Upper lobe of left lung (tissue), 6 donors: ENCODE measurements at regions not wholly inside any gene's neighbourhood (a gene's known extent, or its start where the extent isn't known, plus 50 kb on each side); places are given as distances from the start of the nearest gene placed in this dataset.
"Not testable (repeated sequence)": the region's sequence is repeated elsewhere in the genome, so short reads cannot be mapped to it uniquely, and the experiment has no call there.

Experiments used
- ATAC-seq, 2 donors: fragments of 200-7000 bp; cut with Tn5 transposase; one replicate each; pipeline ENCODE4 v1.9.1; 2022; ENCODE audit warnings: mild to moderate bottlenecking in 2 of 2, moderate library complexity in 2 of 2; ENCODE audit not compliant: low FRiP score in 2 of 2
- DNase-seq, 2 donors: peaks; one replicate each; pipeline ENCODE4 v3.0.0-alpha.2; 2019 to 2020
- H3K27ac ChIP-seq, 4 donors: fragments of 200-600 bp; sonication (generic); one replicate each; pipeline ENCODE4 v1.5.1; 2016 to 2019
- H3K27me3 ChIP-seq, 4 donors: fragments of 200-600 bp; sonication (generic); one replicate each; pipeline ENCODE4 v1.5.1; 2017 to 2019
- H3K36me3 ChIP-seq, 4 donors: fragments of 200-600 bp; sonication (generic); one replicate each; pipeline ENCODE4 v1.5.1; 2016 to 2019
- H3K4me1 ChIP-seq, 4 donors: fragments of 200-600 bp; sonication (generic); one replicate each; pipeline ENCODE4 v1.5.1; 2018 to 2019
- H3K4me3 ChIP-seq, 4 donors: fragments of 200-600 bp; sonication (generic); one replicate each; pipeline ENCODE4 v1.5.1; 2017 to 2019; ENCODE audit warnings: mild to moderate bottlenecking in 2 of 4, moderate library complexity in 1 of 4
- H3K9me3 ChIP-seq, 4 donors: fragments of 200-600 bp; sonication (generic); one replicate each; pipeline ENCODE4 v1.5.1; 2018 to 2019
- EP300 ChIP-seq, 4 donors: sonication (generic); formaldehyde crosslinking; IDR thresholded peaks; one replicate each; pipeline ENCODE4 v1.5.1; 2017; ENCODE audit warnings: antibody characterized with exemption in 4 of 4, control low read depth in 2 of 4
- POLR2A ChIP-seq, 4 donors: fragments of 450-650 bp; IDR thresholded peaks; one replicate each; pipeline ENCODE4 v1.5.1; 2016 to 2017; ENCODE audit warnings: antibody characterized with exemption in 4 of 4, mild to moderate bottlenecking in 2 of 4
- POLR2AphosphoS5 ChIP-seq, 2 donors: sonication (generic); formaldehyde crosslinking; IDR thresholded peaks; one replicate each; pipeline ENCODE4 v1.5.1; 2017; ENCODE audit warnings: antibody characterized with exemption in 2 of 2
- WGBS, 2 donors: methylation state at CpG; one replicate each; pipeline ENCODE4 v1.1.5; 2017 to 2018; 5-methylcytosine and 5-hydroxymethylcytosine counted together
- TF ChIP-seq, protein P1 (sequence below), 6 experiments: fragments of 450-650 bp in 4 of 6; fragments of 200-600 bp in 2 of 6; sonication (generic) in 2 of 6; IDR thresholded peaks; one replicate each; pipeline ENCODE4 v1.5.1; 2016 to 2019; ENCODE audit warnings: antibody characterized with exemption in 6 of 6
- donor health status: DM: no; HTN: no; CAD: no; lungs with moderate emphysema.
- donor health status: DM: no; HTN: yes; CAD: no; lungs with severe emphysema.

DNA sequence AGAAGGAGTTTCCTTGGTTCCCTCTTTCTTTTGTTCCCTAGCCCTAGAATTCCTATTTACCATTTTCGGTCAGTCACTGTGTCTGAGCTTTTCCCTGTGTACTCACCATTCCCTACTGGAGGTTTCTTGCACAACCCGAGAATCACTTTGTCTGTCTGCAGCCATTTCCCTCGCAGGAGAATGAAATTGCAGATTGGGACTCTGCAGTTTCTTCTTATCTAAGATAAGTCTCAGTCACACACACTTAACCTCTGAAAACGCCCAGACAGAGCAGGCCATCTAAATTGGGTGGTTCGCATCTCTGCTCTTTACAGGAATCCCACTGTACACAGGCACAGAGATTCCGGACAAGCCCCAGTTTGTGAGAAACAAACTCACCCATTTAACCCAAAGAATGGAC lies 58.6 kb upstream of the CNTNAP2 start:
- Histone ChIP-seq H3K27ac (no peak overlapping the region), H3K4me1 (no peaks in the 10 kb centered on the region), H3K36me3 (no peaks in the 10 kb centered on the region), H3K27me3 (no peaks in the 10 kb centered on the region), H3K9me3 (no peaks in the 10 kb centered on the region), H3K4me3 (no peak overlapping the region)
- no peak for ATAC-seq
- WGBS, 2 donors = 77 to 80% methylated on average over 6 of the region's 6 CpGs
- DNase-seq = no peak
- TF ChIP-seq POLR2A (IDR thresholded peaks at IDR 0.05) = no peak
- TF ChIP-seq POLR2AphosphoS5 (IDR thresholded peaks at IDR 0.05) = no peak
- TF ChIP-seq, protein P1, sequence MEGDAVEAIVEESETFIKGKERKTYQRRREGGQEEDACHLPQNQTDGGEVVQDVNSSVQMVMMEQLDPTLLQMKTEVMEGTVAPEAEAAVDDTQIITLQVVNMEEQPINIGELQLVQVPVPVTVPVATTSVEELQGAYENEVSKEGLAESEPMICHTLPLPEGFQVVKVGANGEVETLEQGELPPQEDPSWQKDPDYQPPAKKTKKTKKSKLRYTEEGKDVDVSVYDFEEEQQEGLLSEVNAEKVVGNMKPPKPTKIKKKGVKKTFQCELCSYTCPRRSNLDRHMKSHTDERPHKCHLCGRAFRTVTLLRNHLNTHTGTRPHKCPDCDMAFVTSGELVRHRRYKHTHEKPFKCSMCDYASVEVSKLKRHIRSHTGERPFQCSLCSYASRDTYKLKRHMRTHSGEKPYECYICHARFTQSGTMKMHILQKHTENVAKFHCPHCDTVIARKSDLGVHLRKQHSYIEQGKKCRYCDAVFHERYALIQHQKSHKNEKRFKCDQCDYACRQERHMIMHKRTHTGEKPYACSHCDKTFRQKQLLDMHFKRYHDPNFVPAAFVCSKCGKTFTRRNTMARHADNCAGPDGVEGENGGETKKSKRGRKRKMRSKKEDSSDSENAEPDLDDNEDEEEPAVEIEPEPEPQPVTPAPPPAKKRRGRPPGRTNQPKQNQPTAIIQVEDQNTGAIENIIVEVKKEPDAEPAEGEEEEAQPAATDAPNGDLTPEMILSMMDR (IDR thresholded peaks at IDR 0.05) = no peak
- TF ChIP-seq EP300 (IDR thresholded peaks at IDR 0.05) = no peak

DNA sequence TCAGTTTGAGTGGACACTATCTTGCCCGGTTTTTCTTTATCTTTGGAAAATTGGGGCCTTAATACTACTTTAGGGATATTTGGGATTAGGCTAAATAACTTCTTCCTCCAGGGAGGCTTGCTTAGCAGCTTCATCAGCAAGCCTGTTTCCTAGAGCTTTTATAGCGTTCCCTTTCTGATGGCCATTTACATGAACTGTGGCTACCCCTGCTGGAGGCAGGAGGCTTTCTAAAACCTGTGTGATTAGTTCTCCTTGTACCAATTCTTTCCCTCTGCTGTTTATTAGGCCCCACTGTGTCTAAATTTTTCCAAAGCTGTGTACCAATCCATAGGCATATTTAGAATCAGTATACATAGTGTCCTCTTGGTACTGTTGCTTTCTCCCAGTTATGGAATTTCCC lies 61.7 kb upstream of the CNTNAP2 start:
- no peaks in the 10 kb centered on the region for H3K9me3 ChIP-seq
- TF ChIP-seq, protein P1 (IDR thresholded peaks at IDR 0.05) = no peak
- TF ChIP-seq POLR2A (IDR thresholded peaks at IDR 0.05) (no peak), POLR2AphosphoS5 (IDR thresholded peaks at IDR 0.05) (no peak), EP300 (IDR thresholded peaks at IDR 0.05) (no peak)
- WGBS, 2 donors = 81 to 85% methylated on average over 2 of the region's 2 CpGs
- no peaks in the 10 kb centered on the region for H3K36me3 ChIP-seq
- no peak for DNase-seq
- no peak overlapping the region for H3K27ac ChIP-seq
- H3K27me3 ChIP-seq = no peaks in the 10 kb centered on the region
- no peak overlapping the region for H3K4me3 ChIP-seq
- no peaks in the 10 kb centered on the region for H3K4me1 ChIP-seq
- ATAC-seq = no peak

DNA sequence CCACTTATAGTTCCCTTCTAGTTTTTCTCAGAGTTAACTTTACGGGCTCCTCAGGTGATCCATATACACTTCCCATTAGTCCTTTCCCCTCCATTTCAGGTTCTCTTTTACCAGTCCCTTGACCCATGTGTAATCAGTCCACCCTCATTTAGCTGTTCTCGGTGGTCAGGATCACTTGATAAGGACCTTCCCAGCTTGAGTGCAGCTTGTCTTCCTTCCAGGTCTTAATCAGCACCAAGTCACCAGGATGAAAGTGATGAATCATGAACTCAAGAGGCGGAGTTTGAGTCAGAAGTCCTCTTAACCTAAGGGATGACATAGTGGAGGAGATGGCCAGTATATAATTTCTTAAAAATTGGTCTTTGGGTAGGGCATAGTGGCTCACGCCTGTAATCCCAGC lies 63.1 kb upstream of the CNTNAP2 start:
- Histone ChIP-seq H3K9me3 (no peaks in the 10 kb centered on the region), H3K4me1 (no peaks in the 10 kb centered on the region), H3K36me3 (no peaks in the 10 kb centered on the region), H3K27ac (no peak overlapping the region), H3K4me3 (no peak overlapping the region), H3K27me3 (no peaks in the 10 kb centered on the region)
- 82 to 87% methylated on average over 4 of the region's 4 CpGs for whole genome bisulfite sequencing, 2 donors
- ATAC-seq = no peak
- TF ChIP-seq, protein P1 (IDR thresholded peaks at IDR 0.05) = no peak
- TF ChIP-seq POLR2A (IDR thresholded peaks at IDR 0.05) = no peak
- TF ChIP-seq EP300 (IDR thresholded peaks at IDR 0.05) = no peak
- TF ChIP-seq POLR2AphosphoS5 (IDR thresholded peaks at IDR 0.05) = no peak
- DNase-seq = no peak

DNA sequence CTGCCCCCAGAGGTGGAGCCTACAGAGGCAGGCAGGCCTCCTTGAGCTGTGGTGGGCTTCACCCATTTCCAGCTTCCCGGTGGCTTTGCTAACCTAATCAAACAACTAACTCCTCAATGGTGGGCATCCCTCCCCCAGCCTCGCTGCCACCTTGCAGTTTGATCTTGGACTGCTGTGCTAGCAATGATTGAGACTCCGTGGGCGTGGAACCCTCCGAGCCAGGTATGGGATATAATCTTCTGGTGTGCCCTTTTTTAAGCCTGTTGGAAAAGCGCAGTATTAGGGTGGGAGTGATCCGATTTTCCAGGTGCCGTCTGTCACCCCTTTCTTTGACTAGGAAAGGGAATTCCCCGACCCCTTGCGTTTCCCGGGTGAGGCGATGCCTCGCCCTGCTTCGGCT lies 73.3 kb upstream of the CNTNAP2 start:
- H3K4me1 ChIP-seq, ATAC-seq, H3K27ac ChIP-seq, H3K36me3 ChIP-seq, H3K27me3 ChIP-seq, DNase-seq, H3K4me3 ChIP-seq, H3K9me3 ChIP-seq: not testable (repeated sequence)
- 92 to 95% methylated on average over 13 to 14 of the region's 14 CpGs for WGBS, 2 donors

DNA sequence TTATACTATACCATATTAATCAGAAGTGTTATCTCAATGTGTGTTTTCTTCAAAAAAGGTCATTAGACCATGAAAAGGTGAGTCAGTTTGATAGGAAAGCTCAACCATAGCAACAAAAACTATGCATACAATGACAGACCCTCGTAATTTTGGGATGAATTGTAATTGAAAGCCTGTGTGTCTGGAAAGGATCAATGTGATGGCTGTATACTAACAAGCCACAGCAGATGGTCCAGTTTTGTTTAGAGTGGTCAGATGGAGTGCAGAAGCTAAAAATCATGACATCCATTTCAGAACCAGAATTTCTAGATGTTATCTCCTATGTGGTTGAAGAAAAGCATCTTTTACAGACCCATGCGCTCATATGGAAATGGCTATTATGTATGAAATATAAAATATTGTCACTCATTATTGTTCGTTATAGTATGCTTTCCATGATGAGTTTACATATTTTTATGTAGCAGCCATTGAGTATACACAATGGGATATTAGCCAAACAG lies 88.3 kb upstream of the CNTNAP2 start:
- Histone ChIP-seq H3K36me3 (no peaks in the 10 kb centered on the region), H3K4me3 (no peak overlapping the region), H3K9me3 (no peaks in the 10 kb centered on the region), H3K27me3 (no peaks in the 10 kb centered on the region), H3K27ac (no peak overlapping the region), H3K4me1 (no peaks in the 10 kb centered on the region)
- 66 to 68% methylated on average over 3 of the region's 3 CpGs for WGBS, 2 donors
- ATAC-seq (no peak), DNase-seq (no peak)
- TF ChIP-seq POLR2AphosphoS5 (IDR thresholded peaks at IDR 0.05) (no peak), EP300 (IDR thresholded peaks at IDR 0.05) (no peak), POLR2A (IDR thresholded peaks at IDR 0.05) (no peak)
- TF ChIP-seq, protein P1 (IDR thresholded peaks at IDR 0.05) = no peak
